Ishikawa (cell line): ENCODE measurements at regions not wholly inside any gene's neighbourhood (a gene's known extent, or its start where the extent isn't known, plus 50 kb on each side); places are given as distances from the start of the nearest gene placed in this dataset.

Experiments
- CREB1 ChIP-seq: IDR thresholded peaks from 2 replicates; pipeline ENCODE4 v1.6.1; 2012; ENCODE audit warnings: low read depth
- EP300 ChIP-seq: IDR thresholded peaks from 2 replicates; pipeline ENCODE4 v1.6.1; 2012; ENCODE audit warnings: borderline replicate concordance
- TAF1 ChIP-seq: IDR thresholded peaks from 2 replicates; pipeline ENCODE4 v1.6.1; 2012; ENCODE audit warnings: low read depth, mild to moderate bottlenecking
- TEAD4 ChIP-seq: IDR thresholded peaks from 2 replicates; pipeline ENCODE4 v1.6.1; 2012
- YY1 ChIP-seq: IDR thresholded peaks from 2 replicates; pipeline ENCODE4 v1.6.1; 2012; ENCODE audit warnings: low read depth
- TF ChIP-seq, protein P1 (sequence below): IDR thresholded peaks from 2 replicates; pipeline ENCODE4 v1.6.1; 2012; ENCODE audit warnings: low read depth, mild to moderate bottlenecking

DNA sequence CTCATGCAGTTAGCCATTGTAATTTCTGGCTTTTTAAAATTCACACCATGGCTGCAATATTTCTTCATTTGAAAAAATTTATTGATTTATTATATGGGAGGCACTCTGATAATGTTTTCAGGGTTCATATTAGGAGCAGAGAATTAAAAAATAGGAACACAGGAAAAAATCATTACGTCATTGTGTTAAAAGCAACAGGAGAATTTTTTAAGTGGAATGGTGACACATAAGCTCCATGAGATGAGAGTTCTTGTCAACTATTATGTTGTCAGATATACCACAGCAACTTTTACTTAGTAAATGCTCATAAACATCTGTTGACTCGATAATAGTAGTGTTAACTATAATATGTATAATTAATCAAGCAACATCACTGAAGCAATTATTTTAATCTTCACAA, 400.1 kb downstream of the TDRD3 start:
- TF ChIP-seq, protein P1, sequence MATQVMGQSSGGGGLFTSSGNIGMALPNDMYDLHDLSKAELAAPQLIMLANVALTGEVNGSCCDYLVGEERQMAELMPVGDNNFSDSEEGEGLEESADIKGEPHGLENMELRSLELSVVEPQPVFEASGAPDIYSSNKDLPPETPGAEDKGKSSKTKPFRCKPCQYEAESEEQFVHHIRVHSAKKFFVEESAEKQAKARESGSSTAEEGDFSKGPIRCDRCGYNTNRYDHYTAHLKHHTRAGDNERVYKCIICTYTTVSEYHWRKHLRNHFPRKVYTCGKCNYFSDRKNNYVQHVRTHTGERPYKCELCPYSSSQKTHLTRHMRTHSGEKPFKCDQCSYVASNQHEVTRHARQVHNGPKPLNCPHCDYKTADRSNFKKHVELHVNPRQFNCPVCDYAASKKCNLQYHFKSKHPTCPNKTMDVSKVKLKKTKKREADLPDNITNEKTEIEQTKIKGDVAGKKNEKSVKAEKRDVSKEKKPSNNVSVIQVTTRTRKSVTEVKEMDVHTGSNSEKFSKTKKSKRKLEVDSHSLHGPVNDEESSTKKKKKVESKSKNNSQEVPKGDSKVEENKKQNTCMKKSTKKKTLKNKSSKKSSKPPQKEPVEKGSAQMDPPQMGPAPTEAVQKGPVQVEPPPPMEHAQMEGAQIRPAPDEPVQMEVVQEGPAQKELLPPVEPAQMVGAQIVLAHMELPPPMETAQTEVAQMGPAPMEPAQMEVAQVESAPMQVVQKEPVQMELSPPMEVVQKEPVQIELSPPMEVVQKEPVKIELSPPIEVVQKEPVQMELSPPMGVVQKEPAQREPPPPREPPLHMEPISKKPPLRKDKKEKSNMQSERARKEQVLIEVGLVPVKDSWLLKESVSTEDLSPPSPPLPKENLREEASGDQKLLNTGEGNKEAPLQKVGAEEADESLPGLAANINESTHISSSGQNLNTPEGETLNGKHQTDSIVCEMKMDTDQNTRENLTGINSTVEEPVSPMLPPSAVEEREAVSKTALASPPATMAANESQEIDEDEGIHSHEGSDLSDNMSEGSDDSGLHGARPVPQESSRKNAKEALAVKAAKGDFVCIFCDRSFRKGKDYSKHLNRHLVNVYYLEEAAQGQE: no peak
- TF ChIP-seq CREB1: no peak
- TF ChIP-seq TAF1: no peak
- TF ChIP-seq EP300: no peak
- no peak for TF ChIP-seq TEAD4
- TF ChIP-seq YY1: no peak
